Kidney (tissue), 13 donors: ENCODE measurements at regions not wholly inside any gene's neighbourhood (a gene's known extent, or its start where the extent isn't known, plus 50 kb on each side); places are given as distances from the start of the nearest gene placed in this dataset.

Experiments
- DNase-seq, 5 donors: peaks; one replicate each; pipeline ENCODE4 v3.0.0-alpha.2; 2013 to 2020
- FAIRE-seq: peaks from 2 replicates; lab custom pipeline; 2012; peaks lifted over from hg19 to GRCh38; lab: Jason Lieb, UNC
- H3K27ac ChIP-seq, 2 donors: one replicate each; pipeline ENCODE4 v1.7.0; 2013; ENCODE audit warnings: low read depth in 2 of 2, low read length in 2 of 2, inconsistent platforms in 1 of 2
- H3K27me3 ChIP-seq: one replicate; pipeline ENCODE4 v1.7.1; 2013; ENCODE audit warnings: low read length, inconsistent platforms; ENCODE audit not compliant: control insufficient read depth, insufficient read depth
- H3K36me3 ChIP-seq, 3 donors: one replicate each; pipeline versions ENCODE4 v1.7.0 to v1.7.1; 2013; ENCODE audit warnings: low read length in 3 of 3, control low read depth in 1 of 3, inconsistent platforms in 1 of 3; ENCODE audit not compliant: insufficient read depth in 3 of 3, control insufficient read depth in 2 of 3
- H3K4me1 ChIP-seq, 3 donors: one replicate each; pipeline versions ENCODE4 v1.7.0 to v1.7.1; 2013; ENCODE audit warnings: low read length in 3 of 3, inconsistent platforms in 1 of 3, low read depth in 1 of 3; ENCODE audit not compliant: control insufficient read depth in 2 of 3, insufficient read depth in 2 of 3
- H3K4me3 ChIP-seq, 3 donors: one replicate each; pipeline versions ENCODE4 v1.7.0 to v1.8.1; 2013; ENCODE audit warnings: low read length in 3 of 3, control low read depth in 1 of 3, inconsistent platforms in 1 of 3
- H3K9ac ChIP-seq, 3 donors: one replicate each; pipeline versions ENCODE4 v1.7.0 to v1.7.1; 2013; ENCODE audit warnings: low read length in 3 of 3, control low read depth in 1 of 3, inconsistent platforms in 1 of 3
- H3K9me3 ChIP-seq, 3 donors: one replicate each; pipeline versions ENCODE4 v1.7.0 to v1.7.1; 2013; ENCODE audit warnings: low read length in 3 of 3, control low read depth in 1 of 3, inconsistent platforms in 1 of 3; ENCODE audit not compliant: control insufficient read depth in 2 of 3, insufficient read depth in 1 of 3
- intact Hi-C: fragments of 100-400 bp; cut with DNase I; formaldehyde crosslinking; loops from one replicate; pipeline ENCODE4 v1.11.1; 2022
- TF ChIP-seq, protein P1 (sequence below): IDR thresholded peaks from 3 replicates; pipeline ENCODE4 v1.5.1; 2012; ENCODE audit warnings: mild to moderate bottlenecking, moderate library complexity, borderline replicate concordance; ENCODE audit not compliant: insufficient read depth; ENCODE audit errors: extremely low read depth
- donor health status: control.
- donor health status: control.
- donor health status: control.
- donor health status: control.
- donor health status: control.
- donor health status: DM: yes; HTN: yes; CAD: no.
- donor health status: Normal renal cell carcinoma (clear cell type).

DNA sequence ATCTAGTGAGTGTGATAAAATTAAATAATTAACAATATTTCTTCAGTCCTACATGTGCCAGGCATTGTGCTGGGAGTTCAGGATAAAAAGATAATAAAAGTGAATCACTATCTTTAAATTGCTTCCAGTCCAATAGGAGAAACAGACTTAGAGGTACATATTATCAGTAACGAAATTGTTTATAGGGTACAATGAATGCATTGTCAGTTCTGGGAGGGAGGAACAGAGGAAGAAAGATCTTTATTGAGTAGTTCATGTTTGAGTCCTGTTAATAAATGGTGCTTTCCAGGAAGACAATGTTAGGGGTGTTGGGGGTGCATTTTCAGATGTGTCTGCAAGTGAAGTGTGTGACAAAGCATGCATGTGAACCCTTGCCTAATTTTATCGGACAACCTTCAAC, 183.1 kb downstream of the OGFRL1 start:
- H3K36me3 ChIP-seq: no peaks in the 10 kb centered on the region
- peaks cover 0 to 13% (median 7%) of the 10 kb centered on the region in 3 donors for H3K4me1 ChIP-seq
- no peaks in the 10 kb centered on the region for H3K27me3 ChIP-seq
- H3K9ac ChIP-seq: no peak overlapping the region
- intact Hi-C loops: no loop called here
- FAIRE-seq (no peak), DNase-seq (no peak)
- H3K4me3 ChIP-seq: no peak overlapping the region
- TF ChIP-seq, protein P1, sequence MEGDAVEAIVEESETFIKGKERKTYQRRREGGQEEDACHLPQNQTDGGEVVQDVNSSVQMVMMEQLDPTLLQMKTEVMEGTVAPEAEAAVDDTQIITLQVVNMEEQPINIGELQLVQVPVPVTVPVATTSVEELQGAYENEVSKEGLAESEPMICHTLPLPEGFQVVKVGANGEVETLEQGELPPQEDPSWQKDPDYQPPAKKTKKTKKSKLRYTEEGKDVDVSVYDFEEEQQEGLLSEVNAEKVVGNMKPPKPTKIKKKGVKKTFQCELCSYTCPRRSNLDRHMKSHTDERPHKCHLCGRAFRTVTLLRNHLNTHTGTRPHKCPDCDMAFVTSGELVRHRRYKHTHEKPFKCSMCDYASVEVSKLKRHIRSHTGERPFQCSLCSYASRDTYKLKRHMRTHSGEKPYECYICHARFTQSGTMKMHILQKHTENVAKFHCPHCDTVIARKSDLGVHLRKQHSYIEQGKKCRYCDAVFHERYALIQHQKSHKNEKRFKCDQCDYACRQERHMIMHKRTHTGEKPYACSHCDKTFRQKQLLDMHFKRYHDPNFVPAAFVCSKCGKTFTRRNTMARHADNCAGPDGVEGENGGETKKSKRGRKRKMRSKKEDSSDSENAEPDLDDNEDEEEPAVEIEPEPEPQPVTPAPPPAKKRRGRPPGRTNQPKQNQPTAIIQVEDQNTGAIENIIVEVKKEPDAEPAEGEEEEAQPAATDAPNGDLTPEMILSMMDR: no peak
- no peaks in the 10 kb centered on the region for H3K9me3 ChIP-seq
- no peak overlapping the region for H3K27ac ChIP-seq

GRCh38 chr6:71473926-71474325, 185.3 kb downstream of the OGFRL1 start:
- H3K27ac ChIP-seq: no peak overlapping the region
- no peak overlapping the region for H3K9ac ChIP-seq
- FAIRE-seq: no peak

GRCh38 chr6:71474942-71475341, 186.3 kb downstream of the OGFRL1 start:
- H3K9ac ChIP-seq: no peak overlapping the region
- no peak overlapping the region for H3K4me3 ChIP-seq
- intact Hi-C loops: no loop called here
- no peaks in the 10 kb centered on the region for H3K36me3 ChIP-seq
- no peak overlapping the region for H3K27ac ChIP-seq
- H3K4me1 ChIP-seq: peaks cover 0 to 25% (median 15%) of the 10 kb centered on the region in 3 donors
- no peaks in the 10 kb centered on the region for H3K9me3 ChIP-seq
- H3K27me3 ChIP-seq: no peaks in the 10 kb centered on the region
- peak in 2 of 5 donors; percentile 32 to 75 for DNase-seq
- TF ChIP-seq, protein P1: no peak
- no peak for FAIRE-seq

More at GRCh38 chr6:71473926-71474325, 185.3 kb downstream of the OGFRL1 start:
- Histone ChIP-seq H3K4me3 (no peak overlapping the region), H3K9me3 (no peaks in the 10 kb centered on the region), H3K36me3 (no peaks in the 10 kb centered on the region), H3K4me1 (peaks cover 0 to 25% (median 15%) of the 10 kb centered on the region in 3 donors), H3K27me3 (no peaks in the 10 kb centered on the region)
- intact Hi-C loops: no loop called here
- TF ChIP-seq, protein P1: no peak
- peak in 2 of 5 donors; percentile 44 to 80 for DNase-seq

DNA sequence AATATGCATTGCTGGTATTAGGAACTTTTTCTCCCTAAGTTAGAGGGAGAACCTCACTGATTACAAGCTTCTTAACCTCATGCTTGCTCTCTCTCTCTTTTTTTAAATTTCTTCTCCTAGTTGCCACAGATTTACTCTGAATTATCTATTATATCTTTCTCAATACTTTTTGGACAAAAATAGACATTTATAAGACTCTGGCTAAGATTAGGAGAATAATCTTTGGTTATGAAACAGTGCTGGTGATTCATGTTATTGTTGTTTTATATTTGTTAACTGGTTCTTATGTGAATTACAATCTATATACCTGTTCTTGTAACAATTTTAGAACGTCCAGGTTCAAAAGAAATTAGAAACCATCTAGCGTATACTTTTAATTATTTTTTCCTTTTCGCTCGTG, 187.8 kb downstream of the OGFRL1 start:
- Histone ChIP-seq H3K4me1 (peaks cover 0 to 26% (median 16%) of the 10 kb centered on the region in 3 donors), H3K4me3 (no peak overlapping the region), H3K27ac (no peak overlapping the region), H3K9ac (no peak overlapping the region), H3K36me3 (no peaks in the 10 kb centered on the region), H3K27me3 (no peaks in the 10 kb centered on the region), H3K9me3 (no peaks in the 10 kb centered on the region)
- DNase-seq (no peak), FAIRE-seq (no peak)
- intact Hi-C loops: no loop called here
- TF ChIP-seq, protein P1: no peak
